ENCODE measurements at regions not wholly inside any gene's neighbourhood (a gene's known extent, or its start where the extent isn't known, plus 50 kb on each side); places are given as distances from the start of the nearest gene placed in this dataset.

DNA sequence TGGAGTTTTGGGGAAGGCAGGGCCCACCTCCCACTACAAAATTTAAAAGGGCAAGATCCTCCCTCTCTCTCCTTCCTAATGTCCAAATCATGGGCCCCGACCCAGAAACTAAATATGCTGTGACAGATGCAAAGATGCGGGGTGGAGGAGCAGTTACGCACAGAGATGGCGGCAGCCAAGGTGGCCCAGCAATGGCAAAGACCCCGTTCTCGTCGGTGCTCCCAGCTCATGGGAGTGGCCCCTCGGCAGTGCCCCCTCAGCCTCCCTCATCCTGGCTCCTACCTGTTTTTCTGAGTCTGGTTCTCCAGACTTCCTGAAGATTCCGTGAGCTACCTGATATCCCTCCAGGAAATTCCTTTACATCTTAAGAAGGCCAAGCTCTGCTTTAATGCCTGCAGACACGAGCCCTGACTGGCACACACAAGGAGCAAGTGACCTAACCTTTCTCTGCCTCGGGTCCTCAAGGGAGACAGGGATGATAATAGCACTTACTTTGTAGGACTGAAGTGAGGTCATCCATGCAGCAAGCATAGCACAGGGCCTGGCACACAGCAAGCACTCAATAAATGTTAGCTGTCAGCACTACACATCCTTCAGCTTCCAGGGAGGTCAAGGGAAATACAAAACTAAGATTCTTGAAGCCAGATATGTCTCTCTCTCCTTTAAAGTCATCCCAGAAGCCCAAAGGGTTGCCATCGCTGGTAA lies 103.5 kb downstream of the LSM3 start:
- BruUV-seq (replicated peaks): no TSS peak
- no peak overlapping the region for H2AFZ ChIP-seq (ENCODE audit: low read depth, low read length)
- H3K9ac ChIP-seq (replicated peaks; ENCODE audit: extremely low read depth, insufficient read depth, low read length): no peak overlapping the region
- H3K9me3 ChIP-seq (replicated peaks; ENCODE audit: control insufficient read depth, insufficient read depth, low read length): no peaks in the 10 kb centered on the region
- no peaks in the 10 kb centered on the region for H3K4me1 ChIP-seq (ENCODE audit: control insufficient read depth, extremely low read depth, insufficient read depth, low read length)
- peaks cover 0 to 1% of the 10 kb centered on the region in 2 experiments for H3K27me3 ChIP-seq (ENCODE audit: control insufficient read depth in 2 of 2, insufficient read depth in 2 of 2, low read length in 2 of 2)
- no peak overlapping the region for H3K27ac ChIP-seq (ENCODE audit: insufficient read depth, low read depth, low read length)
- POLR2A ChIA-PET: no interaction called here
- no peak overlapping the region for H3K4me2 ChIP-seq (ENCODE audit: insufficient read depth, low read length)
- FAIRE-seq (no peak), DNase-seq (ENCODE audit: low read depth, low spot score) (no peak)
- no peaks in the 10 kb centered on the region for H4K20me1 ChIP-seq (replicated peaks; ENCODE audit: control insufficient read depth, extremely low read depth, insufficient read depth, low read length)
- CTCF ChIA-PET: no interaction called here
- intact Hi-C loops (cut with micrococcal nuclease) (no loop called here), dilution Hi-C loops (cut with MboI; ENCODE audit: extremely low pct_ligation_motif_present, low sequenced_read_pairs) (no loop called here)
- no peaks in the 10 kb centered on the region for H3K36me3 ChIP-seq (ENCODE audit: control insufficient read depth in 2 of 2, extremely low read depth in 1 of 2, insufficient read depth in 2 of 2, low read length in 2 of 2)
- TF ChIP-seq, protein P1, sequence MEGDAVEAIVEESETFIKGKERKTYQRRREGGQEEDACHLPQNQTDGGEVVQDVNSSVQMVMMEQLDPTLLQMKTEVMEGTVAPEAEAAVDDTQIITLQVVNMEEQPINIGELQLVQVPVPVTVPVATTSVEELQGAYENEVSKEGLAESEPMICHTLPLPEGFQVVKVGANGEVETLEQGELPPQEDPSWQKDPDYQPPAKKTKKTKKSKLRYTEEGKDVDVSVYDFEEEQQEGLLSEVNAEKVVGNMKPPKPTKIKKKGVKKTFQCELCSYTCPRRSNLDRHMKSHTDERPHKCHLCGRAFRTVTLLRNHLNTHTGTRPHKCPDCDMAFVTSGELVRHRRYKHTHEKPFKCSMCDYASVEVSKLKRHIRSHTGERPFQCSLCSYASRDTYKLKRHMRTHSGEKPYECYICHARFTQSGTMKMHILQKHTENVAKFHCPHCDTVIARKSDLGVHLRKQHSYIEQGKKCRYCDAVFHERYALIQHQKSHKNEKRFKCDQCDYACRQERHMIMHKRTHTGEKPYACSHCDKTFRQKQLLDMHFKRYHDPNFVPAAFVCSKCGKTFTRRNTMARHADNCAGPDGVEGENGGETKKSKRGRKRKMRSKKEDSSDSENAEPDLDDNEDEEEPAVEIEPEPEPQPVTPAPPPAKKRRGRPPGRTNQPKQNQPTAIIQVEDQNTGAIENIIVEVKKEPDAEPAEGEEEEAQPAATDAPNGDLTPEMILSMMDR (IDR thresholded peaks at IDR 0.05; ENCODE audit: extremely low read depth in 1 of 2, insufficient read depth in 1 of 2, low read depth in 1 of 2, low read length in 2 of 2): no peak
- TF ChIP-seq JUN (IDR thresholded peaks at IDR 0.05; ENCODE audit: borderline replicate concordance, insufficient read depth, insufficient read length, low read depth): no peak
- TF ChIP-seq FOS (IDR thresholded peaks at IDR 0.05; ENCODE audit: borderline replicate concordance, insufficient read depth, low read length): no peak
- no peak for TF ChIP-seq POLR2AphosphoS5 (IDR thresholded peaks at IDR 0.05; ENCODE audit: insufficient read depth, low read depth, low read length)
- no peak for TF ChIP-seq EZH2 (IDR thresholded peaks at IDR 0.05; ENCODE audit: borderline replicate concordance, low read depth, low read length, severe bottlenecking)
- TF ChIP-seq MYC (IDR thresholded peaks at IDR 0.05; ENCODE audit: low read depth, low read length): no peak
- TF ChIP-seq, protein P2, sequence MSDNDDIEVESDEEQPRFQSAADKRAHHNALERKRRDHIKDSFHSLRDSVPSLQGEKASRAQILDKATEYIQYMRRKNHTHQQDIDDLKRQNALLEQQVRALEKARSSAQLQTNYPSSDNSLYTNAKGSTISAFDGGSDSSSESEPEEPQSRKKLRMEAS (IDR thresholded peaks at IDR 0.05; ENCODE audit: insufficient read depth, insufficient read length): no peak
- TF ChIP-seq GATA2 (IDR thresholded peaks at IDR 0.05; ENCODE audit: insufficient read depth, insufficient read length, low read depth, low read length): no peak
- no peak for TF ChIP-seq POLR2A (IDR thresholded peaks at IDR 0.05; ENCODE audit: low read depth, low read length)
- H3K9me1 ChIP-seq (replicated peaks; ENCODE audit: control insufficient read depth, extremely low read depth, insufficient read depth, low read length): no peaks in the 10 kb centered on the region
- H3K79me2 ChIP-seq (ENCODE audit: control insufficient read depth, insufficient read depth, low read length): no peaks in the 10 kb centered on the region
- no peak overlapping the region for H3K4me3 ChIP-seq (replicated peaks in 1 of 3; ENCODE audit: insufficient read depth in 1 of 3, low read depth in 1 of 3, low read length in 3 of 3)
